Erythroblast (primary cell): ENCODE measurements at regions not wholly inside any gene's neighbourhood (a gene's known extent, or its start where the extent isn't known, plus 50 kb on each side); places are given as distances from the start of the nearest gene placed in this dataset.

Experiments
- GATA1 ChIP-seq: IDR thresholded peaks from 2 replicates; pipeline ENCODE4 v1.6.1; 2011; ENCODE audit warnings: low read depth, mild to moderate bottlenecking, control low read depth, low read length, moderate library complexity
- POLR2A ChIP-seq: IDR thresholded peaks from 2 replicates; pipeline ENCODE4 v1.6.1; 2011; ENCODE audit warnings: mild to moderate bottlenecking, low read length

DNA sequence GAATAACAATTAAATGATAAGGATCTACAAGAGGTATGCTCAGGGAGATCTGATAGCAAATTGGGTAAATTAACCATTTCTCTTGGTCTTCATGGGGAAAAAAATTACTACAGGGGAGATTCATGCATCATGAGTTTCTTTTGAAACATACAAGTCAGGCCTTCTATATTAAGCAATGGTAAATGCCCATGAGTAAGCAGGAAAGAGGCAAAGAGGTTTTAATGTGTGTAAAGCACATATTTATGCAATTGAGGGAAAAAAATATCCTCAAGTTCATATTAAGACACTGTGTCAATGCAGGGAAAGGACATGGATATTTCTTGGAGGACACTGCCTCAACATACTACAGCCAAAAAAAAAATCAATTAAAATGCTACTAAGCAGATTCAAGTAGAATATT, 73.4 kb upstream of the NR4A3 start:
- no peak for TF ChIP-seq POLR2A
- TF ChIP-seq GATA1 = no peak
